WTC11 (cell line): ENCODE measurements at regions not wholly inside any gene's neighbourhood (a gene's known extent, or its start where the extent isn't known, plus 50 kb on each side); places are given as distances from the start of the nearest gene placed in this dataset.
"Not testable (repeated sequence)": the region's sequence is repeated elsewhere in the genome, so short reads cannot be mapped to it uniquely, and the experiment has no call there.

Source experiments
- CTCF ChIP-seq: fragments of 200-600 bp; IDR thresholded peaks from 2 replicates; pipeline ENCODE4 v1.8.0; 2022; ENCODE audit warnings: antibody characterized with exemption
- FOXP4 ChIP-seq: sonication (generic); formaldehyde crosslinking; IDR thresholded peaks from 2 replicates; pipeline ENCODE4 v1.8.0; 2022; ENCODE audit warnings: mild to moderate bottlenecking, missing genetic modification reagents
- NR3C1 ChIP-seq: sonication (generic); formaldehyde crosslinking; conservative IDR thresholded peaks from 2 replicates; pipeline ENCODE4 v1.8.1; 2023; ENCODE audit warnings: low read depth, mild to moderate bottlenecking, missing genetic modification reagents
- ZBTB43 ChIP-seq: sonication (generic); formaldehyde crosslinking; IDR thresholded peaks from 2 replicates; pipeline ENCODE4 v1.8.1; 2023; ENCODE audit warnings: mild to moderate bottlenecking, missing genetic modification reagents

- TF ChIP-seq FOXP4; NR3C1 (CRISPR knock-in tag); CTCF; ZBTB43 (CRISPR knock-in tag): not testable (repeated sequence)
These were observed 3072.2 kb downstream of the RPIA start for GRCh38 chr2:91763710-91764109.
